ENCODE measurements at regions not wholly inside any gene's neighbourhood (a gene's known extent, or its start where the extent isn't known, plus 50 kb on each side); places are given as distances from the start of the nearest gene placed in this dataset.

GRCh38 chr20:11672959-11673358, 244.7 kb upstream of the BTBD3 start:
- Histone ChIP-seq H3K4me2 (ENCODE audit: insufficient read depth in 1 of 2, low read depth in 2 of 2, low read length in 2 of 2) (no peak overlapping the region), H2BK12ac (ENCODE audit: low read depth, low read length) (no peak overlapping the region), H3K23me2 (ENCODE audit: low read depth, low read length) (no peaks in the 10 kb centered on the region), H3K27ac (ENCODE audit: low read depth, low read length) (no peak overlapping the region), H3K18ac (ENCODE audit: extremely low read depth, low read length) (no peak overlapping the region), H4K20me1 (replicated peaks in 1 of 2; ENCODE audit: control insufficient read depth in 1 of 2, insufficient read depth in 2 of 2, low read length in 2 of 2) (no peaks in the 10 kb centered on the region), H3K9ac (replicated peaks in 1 of 4; ENCODE audit: extremely low read depth in 1 of 4, low read depth in 3 of 4, low read length in 3 of 4) (no peak overlapping the region), H2AFZ (ENCODE audit: low read length) (no peak overlapping the region), H2BK20ac (ENCODE audit: low read length) (no peak overlapping the region), H4K5ac (ENCODE audit: insufficient read length, low read depth, low read length) (no peak overlapping the region), H3K23ac (ENCODE audit: insufficient read length) (no peak overlapping the region), H3K79me2 (ENCODE audit: control insufficient read depth in 1 of 2, insufficient read depth in 2 of 2, low read length in 2 of 2) (no peaks in the 10 kb centered on the region), H3K14ac (ENCODE audit: insufficient read length) (no peak overlapping the region), H3K56ac (replicated peaks; ENCODE audit: insufficient read length, low read depth, low read length) (no peak overlapping the region), H3K4me1 (replicated peaks in 1 of 4; ENCODE audit: control insufficient read depth in 3 of 4, insufficient read depth in 4 of 4, low read length in 3 of 4) (no peaks in the 10 kb centered on the region), H2BK15ac (ENCODE audit: low read length) (no peak overlapping the region), H2AK5ac (ENCODE audit: low read depth, low read length) (no peak overlapping the region), H2BK120ac (replicated peaks; ENCODE audit: low read depth, low read length) (no peak overlapping the region), H3K9me3 (ENCODE audit: insufficient read depth in 2 of 2, low read depth in 1 of 2, low read length in 1 of 2) (no peaks in the 10 kb centered on the region), H3K4ac (replicated peaks; ENCODE audit: insufficient read length, low read depth, low read length) (no peak overlapping the region), H2BK5ac (ENCODE audit: low read depth, low read length) (no peak overlapping the region), H3K27me3 (replicated peaks in 1 of 4; ENCODE audit: control insufficient read depth in 3 of 4, extremely low read depth in 1 of 4, insufficient read depth in 3 of 4, low read length in 3 of 4) (no peaks in the 10 kb centered on the region; a peak in 1 of 7 replicates), H4K91ac (replicated peaks; ENCODE audit: insufficient read length, low read length) (no peak overlapping the region), H4K8ac (ENCODE audit: extremely low read depth, insufficient read depth, low read length) (no peak overlapping the region), H3K36me3 (ENCODE audit: control insufficient read depth in 2 of 4, insufficient read depth in 4 of 4, low read length in 3 of 4) (no peaks in the 10 kb centered on the region), H3K4me3 (ENCODE audit: extremely low read depth in 1 of 4, insufficient read depth in 2 of 4, low read depth in 3 of 4, low read length in 4 of 4) (no peak overlapping the region), H3K79me1 (ENCODE audit: low read depth, low read length) (no peaks in the 10 kb centered on the region)
- CTCF ChIA-PET (ENCODE audit: partially characterized antibody): interaction anchor here (0.6 to 1.3 kb wide), 2 partner anchors 247 to 685 kb away, joined by 3 to 5 read pairs; no protein-coding TSS in a partner anchor
- TF ChIP-seq SIX5 (IDR thresholded peaks at IDR 0.05; ENCODE audit: low read depth, low read length): no peak
- TF ChIP-seq TAF7 (optimal IDR thresholded peaks at IDR 0.05; ENCODE audit: borderline replicate concordance, low read depth, low read length): no peak
- no peak for TF ChIP-seq CTCF (IDR thresholded peaks at IDR 0.05; ENCODE audit: control extremely low read depth in 1 of 3, insufficient read depth in 1 of 3, low read depth in 1 of 3, low read length in 3 of 3)
- TF ChIP-seq FOSL1 (IDR thresholded peaks at IDR 0.05; ENCODE audit: insufficient read depth, low read depth, low read length): no peak
- no peak for TF ChIP-seq RNF2 (IDR thresholded peaks at IDR 0.05; ENCODE audit: borderline replicate concordance, low read depth, low read length, missing control alignments, poor library complexity, severe bottlenecking)
- TF ChIP-seq GTF2F1 (IDR thresholded peaks at IDR 0.05; ENCODE audit: borderline replicate concordance, low read depth, low read length): no peak
- TF ChIP-seq TBP (IDR thresholded peaks at IDR 0.05; ENCODE audit: low read depth, low read length): no peak
- TF ChIP-seq ASH2L (IDR thresholded peaks at IDR 0.05; ENCODE audit: low read length): no peak
- no peak for TF ChIP-seq TCF12 (IDR thresholded peaks at IDR 0.05; ENCODE audit: low read depth, low read length)
- no peak for TF ChIP-seq SAP30 (IDR thresholded peaks at IDR 0.05; ENCODE audit: insufficient read depth, insufficient replicate concordance, low read length)
- FAIRE-seq: no peak
- POLR2A ChIA-PET (ENCODE audit: partially characterized antibody): no interaction called here
- WGBS, 2 experiments (ENCODE audit: extremely low coverage in 1 of 2, insufficient coverage in 1 of 2, insufficient read length in 1 of 2, insufficient replicate concordance in 2 of 2, low coverage in 1 of 2, low lambda C conversion rate in 2 of 2, missing lambda C conversion rate in 1 of 2): 93% methylated on average over 7 of the region's 7 CpGs; no CpG with 5 or more reads in 1 of the 2 experiments
- no peak for DNase-seq (ENCODE audit: low read depth in 1 of 2, low spot score in 2 of 2)

Data from H1 (cell line).